GM12865 (cell line): ENCODE measurements at regions not wholly inside any gene's neighbourhood (a gene's known extent, or its start where the extent isn't known, plus 50 kb on each side); places are given as distances from the start of the nearest gene placed in this dataset.

Source experiments
- DNase-seq: peaks from one replicate; pipeline ENCODE4 v3.0.0; 2010; ENCODE audit warnings: low read depth
- H3K4me3 ChIP-seq: 2 replicates; pipeline ENCODE4 v1.5.1; 2011; ENCODE audit warnings: mild to moderate bottlenecking, low read depth, low read length, control low read depth
- TF ChIP-seq, protein P1 (sequence below): IDR thresholded peaks from 2 replicates; pipeline ENCODE4 v1.5.1; 2011; ENCODE audit warnings: low read length, control low read depth, low read depth, inconsistent platforms; ENCODE audit not compliant: insufficient read depth; ENCODE audit errors: missing control alignments

DNA sequence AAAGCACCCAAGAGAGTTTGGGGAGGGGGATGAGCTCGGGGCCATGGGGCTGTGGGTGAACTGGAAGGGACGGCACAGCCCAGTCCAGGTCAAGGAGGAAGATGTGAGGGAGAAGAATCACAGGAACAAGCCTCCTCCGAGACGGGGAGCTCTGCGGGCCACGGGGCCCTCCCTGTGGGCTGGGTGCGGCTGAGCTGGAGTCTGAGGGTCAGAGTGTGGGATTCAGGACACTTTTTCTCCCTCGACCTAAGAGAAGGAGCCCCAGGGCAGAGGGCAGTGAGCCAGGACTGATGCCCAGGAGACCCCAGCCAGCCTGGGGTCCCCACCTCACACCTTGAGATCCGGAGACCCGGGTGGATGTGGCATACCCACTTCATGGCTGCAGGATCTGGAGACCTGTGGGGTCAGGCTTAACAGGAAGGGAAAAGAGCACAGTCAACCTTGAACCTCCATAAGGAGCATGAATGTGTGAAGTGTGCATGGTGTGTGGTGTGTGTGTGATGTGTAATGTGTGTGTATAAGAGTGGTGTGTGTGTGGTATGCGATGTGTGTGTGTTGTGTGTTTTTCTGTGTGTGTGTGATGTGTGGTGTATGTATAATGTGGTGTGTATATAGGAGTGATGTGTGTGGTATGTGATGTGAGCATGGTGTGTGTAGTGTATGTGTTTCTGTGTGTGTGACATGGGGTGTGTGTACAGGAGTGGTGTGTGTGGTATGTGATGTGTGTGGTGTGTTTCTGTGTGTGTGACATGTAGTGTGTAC lies 504.6 kb downstream of the BRD1 start:
- TF ChIP-seq, protein P1, sequence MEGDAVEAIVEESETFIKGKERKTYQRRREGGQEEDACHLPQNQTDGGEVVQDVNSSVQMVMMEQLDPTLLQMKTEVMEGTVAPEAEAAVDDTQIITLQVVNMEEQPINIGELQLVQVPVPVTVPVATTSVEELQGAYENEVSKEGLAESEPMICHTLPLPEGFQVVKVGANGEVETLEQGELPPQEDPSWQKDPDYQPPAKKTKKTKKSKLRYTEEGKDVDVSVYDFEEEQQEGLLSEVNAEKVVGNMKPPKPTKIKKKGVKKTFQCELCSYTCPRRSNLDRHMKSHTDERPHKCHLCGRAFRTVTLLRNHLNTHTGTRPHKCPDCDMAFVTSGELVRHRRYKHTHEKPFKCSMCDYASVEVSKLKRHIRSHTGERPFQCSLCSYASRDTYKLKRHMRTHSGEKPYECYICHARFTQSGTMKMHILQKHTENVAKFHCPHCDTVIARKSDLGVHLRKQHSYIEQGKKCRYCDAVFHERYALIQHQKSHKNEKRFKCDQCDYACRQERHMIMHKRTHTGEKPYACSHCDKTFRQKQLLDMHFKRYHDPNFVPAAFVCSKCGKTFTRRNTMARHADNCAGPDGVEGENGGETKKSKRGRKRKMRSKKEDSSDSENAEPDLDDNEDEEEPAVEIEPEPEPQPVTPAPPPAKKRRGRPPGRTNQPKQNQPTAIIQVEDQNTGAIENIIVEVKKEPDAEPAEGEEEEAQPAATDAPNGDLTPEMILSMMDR = no peak
- no peak overlapping the region for H3K4me3 ChIP-seq
- no peak for DNase-seq

DNA sequence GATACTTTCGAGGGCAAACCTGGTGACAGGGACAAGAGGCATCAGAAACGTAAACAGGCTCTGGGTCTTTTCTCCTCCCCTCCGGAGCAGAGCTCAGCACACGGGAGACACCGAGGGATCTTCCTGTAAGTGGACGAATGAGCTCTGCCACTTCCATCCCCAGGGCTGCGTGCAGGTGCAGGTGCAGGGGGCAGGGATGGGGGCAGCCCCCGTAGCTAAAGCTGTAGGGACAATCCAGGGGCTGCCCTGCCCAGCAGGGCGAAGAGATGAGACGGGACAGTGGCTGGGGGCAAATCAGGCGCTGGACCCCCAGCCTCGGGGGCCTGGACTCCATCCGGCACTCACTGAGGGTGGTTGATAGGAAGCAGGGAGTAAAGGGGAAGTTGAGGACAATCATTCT lies 505.4 kb downstream of the BRD1 start:
- TF ChIP-seq, protein P1 = no peak
- H3K4me3 ChIP-seq = no peak overlapping the region
- DNase-seq = no peak

DNA sequence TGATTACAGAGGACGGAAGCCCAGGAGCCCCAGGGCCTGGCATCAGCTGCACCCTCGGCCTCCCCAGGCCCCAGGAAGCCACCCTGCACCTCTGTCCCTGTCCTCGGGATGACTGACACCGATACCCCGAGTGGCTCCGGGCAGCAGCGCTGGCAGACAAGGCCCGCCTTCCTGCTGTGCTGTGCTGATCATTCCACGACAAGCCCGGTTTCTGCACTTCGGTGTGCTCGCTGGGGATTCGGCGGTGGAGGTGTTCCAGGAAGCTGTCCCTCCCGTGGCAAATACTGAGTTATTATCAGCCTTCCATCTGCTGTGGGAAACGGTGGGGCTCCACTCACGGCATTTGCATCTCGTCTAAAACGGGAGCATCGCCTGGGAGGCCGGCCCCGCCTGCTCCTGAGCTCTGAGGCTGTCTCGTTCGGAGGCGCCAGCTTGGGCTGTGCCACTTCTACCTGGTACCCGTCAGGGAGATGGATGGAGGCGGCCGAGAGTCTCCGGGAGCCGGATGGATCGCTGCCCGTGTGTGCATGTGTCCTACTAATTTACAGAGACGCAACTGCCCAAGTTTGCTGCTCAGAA lies 506.1 kb downstream of the BRD1 start:
- no peak for DNase-seq
- no peak overlapping the region for H3K4me3 ChIP-seq

DNA sequence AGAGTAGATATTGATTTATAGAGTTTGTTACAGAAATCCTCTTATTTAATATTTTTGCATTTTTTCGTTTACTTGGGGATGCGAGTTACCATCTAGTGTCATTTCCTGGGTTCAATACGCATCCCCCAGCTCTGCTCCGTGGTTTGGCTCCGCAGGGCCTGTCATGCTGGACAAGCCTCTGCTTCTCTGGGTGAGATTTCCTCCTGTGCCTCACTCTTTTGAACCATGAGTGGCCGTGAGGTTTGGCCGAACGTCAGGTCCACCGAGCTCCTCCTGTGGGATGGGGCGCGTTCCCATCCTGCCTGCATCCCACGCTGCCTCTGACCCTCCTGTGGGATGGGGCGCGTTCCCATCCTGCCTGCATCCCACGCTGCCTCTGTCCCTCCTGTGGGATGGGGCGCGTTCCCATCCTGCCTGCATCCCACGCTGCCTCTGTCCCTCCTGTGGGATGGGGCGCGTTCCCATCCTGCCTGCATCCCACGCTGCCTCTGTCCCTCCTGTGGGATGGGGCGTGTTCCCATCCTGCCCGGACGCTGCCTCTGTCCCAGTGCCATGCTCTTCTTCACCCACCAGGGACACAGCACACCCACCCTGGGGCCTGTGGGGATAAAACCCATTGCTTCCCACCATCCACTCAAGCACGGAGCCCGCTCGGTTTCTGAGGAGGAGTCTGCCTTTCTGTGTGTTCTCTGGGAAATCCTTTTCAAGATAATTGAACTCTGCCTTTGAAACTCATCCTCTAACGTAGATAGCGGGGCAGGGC lies 506.8 kb downstream of the BRD1 start:
- no peak for DNase-seq
- no peak overlapping the region for H3K4me3 ChIP-seq
- TF ChIP-seq, protein P1 = no peak

More for the DNA sequence above, 506.1 kb downstream of the BRD1 start:
- TF ChIP-seq, protein P1 = no peak

DNA sequence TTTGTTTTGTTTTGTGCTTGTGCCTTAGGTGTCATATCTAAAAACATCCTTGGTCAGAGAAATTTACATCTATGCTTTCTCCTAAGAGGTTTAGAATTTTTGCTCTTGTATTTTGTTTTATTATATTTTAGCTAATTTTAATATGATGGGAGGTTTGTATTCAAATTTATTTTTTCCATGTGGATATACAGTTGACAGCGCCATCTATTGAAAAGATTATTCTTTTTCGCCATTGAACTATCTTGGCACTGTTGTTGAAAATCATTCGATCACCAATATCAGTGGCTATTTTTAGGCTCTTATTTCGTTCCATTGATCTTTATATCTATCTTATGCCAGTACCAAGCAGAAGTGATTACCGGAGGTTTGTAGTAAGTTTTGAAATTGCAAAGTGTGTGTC lies 510.3 kb downstream of the BRD1 start:
- no peak overlapping the region for H3K4me3 ChIP-seq
- TF ChIP-seq, protein P1 = no peak
- no peak for DNase-seq

DNA sequence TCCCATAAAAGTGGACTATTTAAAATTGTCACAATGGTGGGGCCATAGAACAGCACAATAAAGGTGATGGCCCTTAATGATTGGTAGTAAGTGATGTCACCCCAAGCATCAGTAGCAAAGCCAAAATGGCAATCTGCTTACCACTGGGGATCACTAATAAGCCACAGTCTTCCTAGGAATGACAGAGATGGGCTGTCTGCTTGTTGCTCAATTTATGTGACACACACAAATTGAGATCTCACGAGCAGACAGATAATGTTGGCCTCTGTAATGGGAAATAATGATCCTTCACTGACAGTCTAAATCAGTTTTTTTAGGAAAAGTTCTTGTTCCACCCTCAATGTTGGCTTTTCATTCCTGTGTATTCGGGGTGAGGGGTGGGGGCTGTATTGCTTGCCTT lies 515.1 kb downstream of the BRD1 start:
- no peak for DNase-seq
- no peak overlapping the region for H3K4me3 ChIP-seq
- TF ChIP-seq, protein P1 = no peak
